WERI-Rb-1 (cell line): ENCODE measurements at regions not wholly inside any gene's neighbourhood (a gene's known extent, or its start where the extent isn't known, plus 50 kb on each side); places are given as distances from the start of the nearest gene placed in this dataset.

Experiments
- DNase-seq: peaks from one replicate; pipeline ENCODE4 v3.0.0-alpha.2; 2020
- H3K27ac ChIP-seq: fragments of 250-450 bp; sonication (Bioruptor Pico); 2 replicates; pipeline ENCODE4 v1.5.1; 2020; ENCODE audit warnings: mild to moderate bottlenecking, moderate library complexity
- H3K27me3 ChIP-seq: fragments of 250-450 bp; sonication (Bioruptor Pico); 2 replicates; pipeline ENCODE4 v1.5.1; 2021; ENCODE audit warnings: mild to moderate bottlenecking, low read depth, moderate library complexity; ENCODE audit not compliant: insufficient read depth, severe bottlenecking
- H3K36me3 ChIP-seq: fragments of 250-450 bp; sonication (Bioruptor Pico); 2 replicates; pipeline ENCODE4 v1.5.1; 2020; ENCODE audit warnings: mild to moderate bottlenecking, moderate library complexity
- H3K4me3 ChIP-seq: 2 replicates; pipeline ENCODE4 v1.5.1; 2011; ENCODE audit warnings: low read depth, mild to moderate bottlenecking, control low read depth, low read length
- H3K9me3 ChIP-seq: fragments of 250-450 bp; sonication (Bioruptor Pico); 2 replicates; pipeline ENCODE4 v1.5.1; 2021; ENCODE audit warnings: mild to moderate bottlenecking, moderate library complexity; ENCODE audit not compliant: severe bottlenecking
- CTCF ChIP-seq: IDR thresholded peaks from 2 replicates; pipeline ENCODE4 v1.5.1; 2011; ENCODE audit warnings: low read depth, mild to moderate bottlenecking, control low read depth, inconsistent platforms, low read length

- no peak for TF ChIP-seq CTCF
- H3K9me3 ChIP-seq = peaks cover 33% of the 10 kb centered on the region
- H3K27me3 ChIP-seq = no peaks in the 10 kb centered on the region
- peak overlapping the region; percentile 44 for H3K4me3 ChIP-seq
- no peak overlapping the region; the same call in 1 of the 2 replicates for H3K27ac ChIP-seq
- H3K36me3 ChIP-seq = no peaks in the 10 kb centered on the region
- no peak for DNase-seq
Measured at GRCh38 chr1:240014051-240014450, 77.6 kb upstream of the FMN2 start.

- H3K9me3 ChIP-seq = peaks cover 29% of the 10 kb centered on the region
- no peak overlapping the region for H3K27ac ChIP-seq
- no peak for DNase-seq
- no peak overlapping the region for H3K4me3 ChIP-seq
- H3K27me3 ChIP-seq = no peaks in the 10 kb centered on the region
- TF ChIP-seq CTCF = no peak
- H3K36me3 ChIP-seq = no peaks in the 10 kb centered on the region
Measured at GRCh38 chr1:240018617-240019016, 73.1 kb upstream of the FMN2 start.

- peak overlapping the region; percentile 70 for H3K27ac ChIP-seq
- no peak overlapping the region for H3K4me3 ChIP-seq
- DNase-seq = no peak
- peaks cover 29% of the 10 kb centered on the region for H3K9me3 ChIP-seq
- no peak for TF ChIP-seq CTCF
- H3K36me3 ChIP-seq = no peaks in the 10 kb centered on the region
- no peaks in the 10 kb centered on the region for H3K27me3 ChIP-seq
Measured at GRCh38 chr1:240019524-240019923, 72.2 kb upstream of the FMN2 start.

- 0 out of 2 replicates have a peak overlapping the region, but pooled peaks have one; percentile 9 for H3K4me3 ChIP-seq
- DNase-seq = peak; percentile 77
- H3K27me3 ChIP-seq = no peaks in the 10 kb centered on the region
- H3K27ac ChIP-seq = peak overlapping the region; percentile 70
- no peaks in the 10 kb centered on the region for H3K36me3 ChIP-seq
- TF ChIP-seq CTCF = no peak
- H3K9me3 ChIP-seq = peaks cover 29% of the 10 kb centered on the region
Measured at GRCh38 chr1:240020871-240021270, 70.8 kb upstream of the FMN2 start.

GRCh38 chr1:240021709-240022108, 70.0 kb upstream of the FMN2 start:
- DNase-seq = peak; percentile 56
- Histone ChIP-seq H3K9me3 (peaks cover 29% of the 10 kb centered on the region), H3K27me3 (no peaks in the 10 kb centered on the region), H3K27ac (peak overlapping the region; percentile 70), H3K4me3 (no peak overlapping the region), H3K36me3 (no peaks in the 10 kb centered on the region)
- TF ChIP-seq CTCF = no peak

- Histone ChIP-seq H3K9me3 (peaks cover 4% of the 10 kb centered on the region), H3K4me3 (no peak overlapping the region), H3K27ac (peak overlapping the region; percentile 63), H3K36me3 (no peaks in the 10 kb centered on the region), H3K27me3 (no peaks in the 10 kb centered on the region)
- peak; percentile 73 for DNase-seq
- peak; percentile 86 for TF ChIP-seq CTCF
Measured at GRCh38 chr1:240027059-240027462, 64.6 kb upstream of the FMN2 start.
